ENCODE measurements at regions not wholly inside any gene's neighbourhood (a gene's known extent, or its start where the extent isn't known, plus 50 kb on each side); places are given as distances from the start of the nearest gene placed in this dataset.

GRCh38 chr13:55230570-55230908, 1910.2 kb upstream of the PRR20A start:
- no peak for ATAC-seq
- TF ChIP-seq GLIS3 (CRISPR knock-in tag; IDR thresholded peaks at IDR 0.05): no peak
- no peak for TF ChIP-seq POU6F1 (CRISPR knock-in tag; IDR thresholded peaks at IDR 0.05; ENCODE audit: borderline replicate concordance, low read depth)
- TF ChIP-seq ZNF565 (CRISPR knock-in tag; conservative IDR thresholded peaks at IDR 0.05; ENCODE audit: low read depth): no peak
- no peak for TF ChIP-seq ZC3H10 (CRISPR knock-in tag; IDR thresholded peaks at IDR 0.05)

GRCh38 chr13:55234311-55234710, 1906.4 kb upstream of the PRR20A start:
- no peak for TF ChIP-seq ZFP30 (CRISPR knock-in tag; IDR thresholded peaks at IDR 0.05)
- TF ChIP-seq CREB5 (CRISPR knock-in tag; IDR thresholded peaks at IDR 0.05; ENCODE audit: low read depth): no peak
- no peak for TF ChIP-seq ZNF565 (CRISPR knock-in tag; conservative IDR thresholded peaks at IDR 0.05; ENCODE audit: low read depth)
- no peak for TF ChIP-seq PPARA (CRISPR knock-in tag; IDR thresholded peaks at IDR 0.05; ENCODE audit: borderline replicate concordance)
- TF ChIP-seq CSRNP3 (CRISPR knock-in tag; IDR thresholded peaks at IDR 0.05): no peak
- no peak for TF ChIP-seq CSDC2 (CRISPR knock-in tag; IDR thresholded peaks at IDR 0.05)
- no peak for TF ChIP-seq ZNF70 (CRISPR knock-in tag; IDR thresholded peaks at IDR 0.05)
- TF ChIP-seq TCF4 (CRISPR knock-in tag; IDR thresholded peaks at IDR 0.05; ENCODE audit: borderline replicate concordance): no peak
- TF ChIP-seq ZC3H10 (CRISPR knock-in tag; IDR thresholded peaks at IDR 0.05): no peak
- no peak for TF ChIP-seq PATZ1 (CRISPR knock-in tag; IDR thresholded peaks at IDR 0.05; ENCODE audit: borderline replicate concordance)
- no peak for TF ChIP-seq RARB (CRISPR knock-in tag; IDR thresholded peaks at IDR 0.05)
- no peak for TF ChIP-seq ZFP3 (CRISPR knock-in tag; IDR thresholded peaks at IDR 0.05)
- TF ChIP-seq OSR1 (CRISPR knock-in tag; IDR thresholded peaks at IDR 0.05): no peak
- no peak for ATAC-seq

GRCh38 chr13:55245005-55245644, 1895.6 kb upstream of the PRR20A start:
- no peak for TF ChIP-seq BACH2 (CRISPR knock-in tag; IDR thresholded peaks at IDR 0.05; ENCODE audit: borderline replicate concordance)
- no peak for TF ChIP-seq TCF4 (CRISPR knock-in tag; IDR thresholded peaks at IDR 0.05; ENCODE audit: borderline replicate concordance)
- TF ChIP-seq OSR1 (CRISPR knock-in tag; IDR thresholded peaks at IDR 0.05): no peak
- TF ChIP-seq POU6F1 (CRISPR knock-in tag; IDR thresholded peaks at IDR 0.05; ENCODE audit: borderline replicate concordance, low read depth): no peak
- TF ChIP-seq PATZ1 (CRISPR knock-in tag; IDR thresholded peaks at IDR 0.05; ENCODE audit: borderline replicate concordance): no peak
- no peak for TF ChIP-seq CSRNP3 (CRISPR knock-in tag; IDR thresholded peaks at IDR 0.05)
- no peak for TF ChIP-seq PPARA (CRISPR knock-in tag; IDR thresholded peaks at IDR 0.05; ENCODE audit: borderline replicate concordance)
- TF ChIP-seq TSHZ2 (CRISPR knock-in tag; IDR thresholded peaks at IDR 0.05): no peak
- TF ChIP-seq ZFP3 (CRISPR knock-in tag; IDR thresholded peaks at IDR 0.05): no peak
- TF ChIP-seq ZNF70 (CRISPR knock-in tag; IDR thresholded peaks at IDR 0.05): no peak
- no peak for TF ChIP-seq CREB5 (CRISPR knock-in tag; IDR thresholded peaks at IDR 0.05; ENCODE audit: low read depth)
- TF ChIP-seq TOX (CRISPR knock-in tag; IDR thresholded peaks at IDR 0.05; ENCODE audit: borderline replicate concordance): no peak
- no peak for ATAC-seq
